ENCODE measurements at regions not wholly inside any gene's neighbourhood (a gene's known extent, or its start where the extent isn't known, plus 50 kb on each side); places are given as distances from the start of the nearest gene placed in this dataset.

DNA sequence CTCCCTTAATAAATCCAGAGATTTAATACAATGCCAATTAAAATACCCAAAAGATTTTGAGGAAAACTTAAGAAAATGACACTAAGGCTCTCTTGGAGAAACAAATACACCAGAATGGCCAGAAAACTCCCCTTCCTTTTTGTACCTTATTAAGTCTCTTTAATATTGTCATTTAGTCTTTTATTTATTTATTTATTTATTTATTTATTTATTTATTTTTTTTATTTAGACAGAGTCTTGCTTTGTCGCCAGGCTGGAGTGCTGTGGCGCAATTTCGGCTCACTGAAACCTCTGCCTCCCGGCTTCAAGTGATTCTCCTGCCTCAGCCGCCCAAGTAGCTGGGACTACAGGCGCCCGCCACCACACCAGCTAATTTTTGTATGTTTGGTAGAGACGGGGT is 210.6 kb downstream of the DACT1 start:
- TF ChIP-seq, protein P1, sequence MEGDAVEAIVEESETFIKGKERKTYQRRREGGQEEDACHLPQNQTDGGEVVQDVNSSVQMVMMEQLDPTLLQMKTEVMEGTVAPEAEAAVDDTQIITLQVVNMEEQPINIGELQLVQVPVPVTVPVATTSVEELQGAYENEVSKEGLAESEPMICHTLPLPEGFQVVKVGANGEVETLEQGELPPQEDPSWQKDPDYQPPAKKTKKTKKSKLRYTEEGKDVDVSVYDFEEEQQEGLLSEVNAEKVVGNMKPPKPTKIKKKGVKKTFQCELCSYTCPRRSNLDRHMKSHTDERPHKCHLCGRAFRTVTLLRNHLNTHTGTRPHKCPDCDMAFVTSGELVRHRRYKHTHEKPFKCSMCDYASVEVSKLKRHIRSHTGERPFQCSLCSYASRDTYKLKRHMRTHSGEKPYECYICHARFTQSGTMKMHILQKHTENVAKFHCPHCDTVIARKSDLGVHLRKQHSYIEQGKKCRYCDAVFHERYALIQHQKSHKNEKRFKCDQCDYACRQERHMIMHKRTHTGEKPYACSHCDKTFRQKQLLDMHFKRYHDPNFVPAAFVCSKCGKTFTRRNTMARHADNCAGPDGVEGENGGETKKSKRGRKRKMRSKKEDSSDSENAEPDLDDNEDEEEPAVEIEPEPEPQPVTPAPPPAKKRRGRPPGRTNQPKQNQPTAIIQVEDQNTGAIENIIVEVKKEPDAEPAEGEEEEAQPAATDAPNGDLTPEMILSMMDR (IDR thresholded peaks at IDR 0.05) = no peak
- TF ChIP-seq EZH2phosphoT487 (IDR thresholded peaks at IDR 0.05) = no peak

Data from neural progenitor cell (in vitro differentiated cells).